ENCODE measurements at regions not wholly inside any gene's neighbourhood (a gene's known extent, or its start where the extent isn't known, plus 50 kb on each side); places are given as distances from the start of the nearest gene placed in this dataset.
"Not testable (repeated sequence)": the region's sequence is repeated elsewhere in the genome, so short reads cannot be mapped to it uniquely, and the experiment has no call there.

- DNase-seq (ENCODE audit: low read depth in 2 of 2), result not testable (repeated sequence)
These were observed 121.7 kb downstream of the ATP6V0E2 start for GRCh38 chr7:149995369-149996026.

GRCh38 chr7:150000780-150001599, 127.2 kb downstream of the ATP6V0E2 start:
- DNase-seq (ENCODE audit: low read depth in 2 of 2), result peak in 1 of 2 donors; percentile 0

- DNase-seq (ENCODE audit: low read depth in 2 of 2), result no peak
These were observed 129.6 kb downstream of the ATP6V0E2 start for GRCh38 chr7:150003304-150003810.

- DNase-seq (ENCODE audit: low read depth in 2 of 2), result not testable (repeated sequence)
These were observed 130.2 kb downstream of the ATP6V0E2 start for GRCh38 chr7:150003973-150004372.

GRCh38 chr7:150004843-150005242, 131.1 kb downstream of the ATP6V0E2 start:
- not testable (repeated sequence) for DNase-seq (ENCODE audit: low read depth in 2 of 2)

GRCh38 chr7:150009620-150010303, 136.0 kb downstream of the ATP6V0E2 start:
- DNase-seq (ENCODE audit: low read depth in 2 of 2), result not testable (repeated sequence)

GRCh38 chr7:150016651-150017189, 143.0 kb downstream of the ATP6V0E2 start:
- DNase-seq (ENCODE audit: low read depth in 2 of 2), result not testable (repeated sequence)

GRCh38 chr7:150020210-150020609, 146.4 kb downstream of the ATP6V0E2 start:
- DNase-seq (ENCODE audit: low read depth in 2 of 2), result not testable (repeated sequence)

GRCh38 chr7:150024550-150025490, 151.1 kb downstream of the ATP6V0E2 start:
- DNase-seq (ENCODE audit: low read depth in 2 of 2), result not testable (repeated sequence)

GRCh38 chr7:150025802-150026201, 152.0 kb downstream of the ATP6V0E2 start:
- not testable (repeated sequence) for DNase-seq (ENCODE audit: low read depth in 2 of 2)

- DNase-seq (ENCODE audit: low read depth in 2 of 2), result not testable (repeated sequence)
These were observed 154.7 kb downstream of the ATP6V0E2 start for GRCh38 chr7:150028344-150029012.

- not testable (repeated sequence) for DNase-seq (ENCODE audit: low read depth in 2 of 2)
These were observed 155.2 kb downstream of the ATP6V0E2 start for GRCh38 chr7:150029013-150029389.

- DNase-seq (ENCODE audit: low read depth in 2 of 2), result not testable (repeated sequence)
These were observed 158.0 kb downstream of the ATP6V0E2 start for GRCh38 chr7:150031733-150032132.

- not testable (repeated sequence) for DNase-seq (ENCODE audit: low read depth in 2 of 2)
These were observed 159.9 kb downstream of the ATP6V0E2 start for GRCh38 chr7:150033711-150034110.

- DNase-seq (ENCODE audit: low read depth in 2 of 2), result not testable (repeated sequence)
These were observed 162.0 kb downstream of the ATP6V0E2 start for GRCh38 chr7:150035769-150036168.

- not testable (repeated sequence) for DNase-seq (ENCODE audit: low read depth in 2 of 2)
These were observed 165.3 kb downstream of the ATP6V0E2 start for GRCh38 chr7:150039061-150039460.

- not testable (repeated sequence) for DNase-seq (ENCODE audit: low read depth in 2 of 2)
These were observed 168.5 kb downstream of the ATP6V0E2 start for GRCh38 chr7:150042281-150042680.

- DNase-seq (ENCODE audit: low read depth in 2 of 2), result not testable (repeated sequence)
These were observed 171.0 kb downstream of the ATP6V0E2 start for GRCh38 chr7:150044771-150045170.

- not testable (repeated sequence) for DNase-seq (ENCODE audit: low read depth in 2 of 2)
These were observed 171.8 kb downstream of the ATP6V0E2 start for GRCh38 chr7:150045596-150045995.

All from stimulated activated CD4-positive, alpha-beta T cell treated with anti-CD3 and anti-CD28 coated beads, Interleukin-1b, Interleukin-23, amount 100 ng/mL, for 4 hours (primary cell).